HEK293 (cell line): ENCODE measurements at regions not wholly inside any gene's neighbourhood (a gene's known extent, or its start where the extent isn't known, plus 50 kb on each side); places are given as distances from the start of the nearest gene placed in this dataset.

ENCODE experiments used
- HOXA7 ChIP-seq: sonication (generic); formaldehyde crosslinking; IDR thresholded peaks from 2 replicates; pipeline ENCODE4 v1.8.1; 2022; ENCODE audit warnings: missing genetic modification reagents, borderline replicate concordance
- HOXD13 ChIP-seq: sonication (generic); formaldehyde crosslinking; IDR thresholded peaks from 2 replicates; pipeline ENCODE4 v1.8.0; 2022; ENCODE audit warnings: missing genetic modification reagents, borderline replicate concordance
- KLF9 ChIP-seq: fragments of 450-650 bp; formaldehyde crosslinking; IDR thresholded peaks from 2 replicates; pipeline ENCODE4 v1.5.1; 2016; ENCODE audit warnings: missing biosample characterization, missing genetic modification characterization, low read depth
- SALL2 ChIP-seq: fragments of 450-650 bp; formaldehyde crosslinking; IDR thresholded peaks from 2 replicates; pipeline ENCODE4 v1.5.0; 2017; ENCODE audit warnings: missing biosample characterization, mild to moderate bottlenecking, missing genetic modification characterization, borderline replicate concordance
- ZFHX2 ChIP-seq: fragments of 450-650 bp; formaldehyde crosslinking; conservative IDR thresholded peaks from 2 replicates; pipeline ENCODE4 v1.5.1; 2016; ENCODE audit warnings: missing biosample characterization, missing genetic modification characterization
- TF ChIP-seq, protein P1 (sequence below): fragments of 450-650 bp; formaldehyde crosslinking; IDR thresholded peaks from 2 replicates; pipeline ENCODE4 v1.5.1; 2016; ENCODE audit warnings: missing biosample characterization, missing genetic modification characterization

DNA sequence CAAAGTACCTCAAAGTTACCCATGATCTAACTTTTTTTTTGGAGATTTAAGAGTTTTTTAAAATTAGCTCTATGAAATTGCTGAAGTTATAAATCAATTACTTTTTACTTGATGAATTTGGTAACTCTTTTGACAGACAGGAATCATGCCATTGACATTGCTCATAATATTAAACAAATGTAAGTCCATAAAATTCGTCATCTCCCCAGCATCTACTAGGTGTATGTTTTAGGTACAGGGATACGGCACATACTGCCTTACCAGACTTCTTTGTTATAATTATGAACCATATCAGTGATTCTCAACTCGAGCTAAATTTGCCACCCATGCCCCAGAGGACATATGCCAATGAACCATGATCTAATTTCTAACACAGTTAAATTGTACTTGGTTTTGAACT is 247.5 kb upstream of the TGFBR2 start:
- TF ChIP-seq SALL2 (tag by site-specific recombination): no peak
- no peak for TF ChIP-seq KLF9
- TF ChIP-seq, protein P1, sequence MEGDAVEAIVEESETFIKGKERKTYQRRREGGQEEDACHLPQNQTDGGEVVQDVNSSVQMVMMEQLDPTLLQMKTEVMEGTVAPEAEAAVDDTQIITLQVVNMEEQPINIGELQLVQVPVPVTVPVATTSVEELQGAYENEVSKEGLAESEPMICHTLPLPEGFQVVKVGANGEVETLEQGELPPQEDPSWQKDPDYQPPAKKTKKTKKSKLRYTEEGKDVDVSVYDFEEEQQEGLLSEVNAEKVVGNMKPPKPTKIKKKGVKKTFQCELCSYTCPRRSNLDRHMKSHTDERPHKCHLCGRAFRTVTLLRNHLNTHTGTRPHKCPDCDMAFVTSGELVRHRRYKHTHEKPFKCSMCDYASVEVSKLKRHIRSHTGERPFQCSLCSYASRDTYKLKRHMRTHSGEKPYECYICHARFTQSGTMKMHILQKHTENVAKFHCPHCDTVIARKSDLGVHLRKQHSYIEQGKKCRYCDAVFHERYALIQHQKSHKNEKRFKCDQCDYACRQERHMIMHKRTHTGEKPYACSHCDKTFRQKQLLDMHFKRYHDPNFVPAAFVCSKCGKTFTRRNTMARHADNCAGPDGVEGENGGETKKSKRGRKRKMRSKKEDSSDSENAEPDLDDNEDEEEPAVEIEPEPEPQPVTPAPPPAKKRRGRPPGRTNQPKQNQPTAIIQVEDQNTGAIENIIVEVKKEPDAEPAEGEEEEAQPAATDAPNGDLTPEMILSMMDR: no peak
- TF ChIP-seq HOXA7 (CRISPR knock-in tag): no peak
- no peak for TF ChIP-seq HOXD13 (CRISPR knock-in tag)
- TF ChIP-seq ZFHX2: no peak
